RPMI8226 (cell line): ENCODE measurements at regions not wholly inside any gene's neighbourhood (a gene's known extent, or its start where the extent isn't known, plus 50 kb on each side); places are given as distances from the start of the nearest gene placed in this dataset.
"Not testable (repeated sequence)": the region's sequence is repeated elsewhere in the genome, so short reads cannot be mapped to it uniquely, and the experiment has no call there.

Experiments used
- DNase-seq: peaks from one replicate; pipeline ENCODE4 v3.0.0-alpha.2; 2015

- no peak for DNase-seq
Measured at GRCh38 chr22:26769663-26770062, 112.3 kb downstream of the MIAT start.

GRCh38 chr22:26770624-26771023 lies 113.2 kb downstream of the MIAT start:
- no peak for DNase-seq

- DNase-seq = not testable (repeated sequence)
Measured at GRCh38 chr22:26773054-26773453, 115.7 kb downstream of the MIAT start.

GRCh38 chr22:26775394-26775793 lies 118.0 kb downstream of the MIAT start:
- no peak for DNase-seq

- no peak for DNase-seq
Measured at GRCh38 chr22:26777156-26777801, 119.9 kb downstream of the MIAT start.

GRCh38 chr22:26778372-26778771 lies 121.0 kb downstream of the MIAT start:
- no peak for DNase-seq

GRCh38 chr22:26779108-26779507 lies 121.7 kb downstream of the MIAT start:
- no peak for DNase-seq

GRCh38 chr22:26779929-26780328 lies 122.5 kb downstream of the MIAT start:
- DNase-seq = no peak

GRCh38 chr22:26780521-26780920 lies 123.1 kb downstream of the MIAT start:
- DNase-seq = no peak

- DNase-seq = no peak
Measured at GRCh38 chr22:26781062-26781461, 123.7 kb downstream of the MIAT start.

GRCh38 chr22:26781596-26781995 lies 124.2 kb downstream of the MIAT start:
- DNase-seq = no peak

- no peak for DNase-seq
Measured at GRCh38 chr22:26783885-26784284, 126.5 kb downstream of the MIAT start.

GRCh38 chr22:26784772-26785171 lies 127.4 kb downstream of the MIAT start:
- DNase-seq = no peak

- no peak for DNase-seq
Measured at GRCh38 chr22:26785932-26786331, 128.5 kb downstream of the MIAT start.

GRCh38 chr22:26786398-26786797 lies 129.0 kb downstream of the MIAT start:
- no peak for DNase-seq

GRCh38 chr22:26789951-26790350 lies 132.6 kb downstream of the MIAT start:
- DNase-seq = no peak

GRCh38 chr22:26792522-26792921 lies 135.1 kb downstream of the MIAT start:
- DNase-seq = no peak

GRCh38 chr22:26796785-26797184 lies 139.4 kb downstream of the MIAT start:
- DNase-seq = no peak

GRCh38 chr22:26797910-26798309 lies 140.5 kb downstream of the MIAT start:
- DNase-seq = peak; percentile 12

- no peak for DNase-seq
Measured at GRCh38 chr22:26798462-26799065, 141.2 kb downstream of the MIAT start.

GRCh38 chr22:26800858-26801257 lies 143.5 kb downstream of the MIAT start:
- no peak for DNase-seq

- no peak for DNase-seq
Measured at GRCh38 chr22:26801449-26801848, 144.1 kb downstream of the MIAT start.

GRCh38 chr22:26804315-26804714 lies 146.9 kb downstream of the MIAT start:
- no peak for DNase-seq

- DNase-seq = no peak
Measured at GRCh38 chr22:26804911-26805539, 147.6 kb downstream of the MIAT start.
